HL-60/S4 treated with retinoic acid at 250 ng/mL for 4 days and 3 days (cell line): ENCODE measurements at regions not wholly inside any gene's neighbourhood (a gene's known extent, or its start where the extent isn't known, plus 50 kb on each side); places are given as distances from the start of the nearest gene placed in this dataset.
"Not testable (repeated sequence)": the region's sequence is repeated elsewhere in the genome, so short reads cannot be mapped to it uniquely, and the experiment has no call there.

ENCODE experiments used
- in situ Hi-C: fragments of 300-500 bp; cut with MboI; formaldehyde crosslinking; loops from 2 replicates; pipeline ENCODE4 v1.7.0; 2022; ENCODE audit warnings: low sequenced_read_pairs

- in situ Hi-C loops = no loop called here
Measured at GRCh38 chr12:93977081-93977480, 171.3 kb upstream of the PLXNC1 start.

GRCh38 chr12:93978553-93978952 lies 169.8 kb upstream of the PLXNC1 start:
- in situ Hi-C loops = no loop called here

GRCh38 chr12:93979189-93979588 lies 169.2 kb upstream of the PLXNC1 start:
- in situ Hi-C loops = no loop called here

GRCh38 chr12:93980711-93981110 lies 167.7 kb upstream of the PLXNC1 start:
- in situ Hi-C loops = no loop called here

GRCh38 chr12:93981411-93981810 lies 167.0 kb upstream of the PLXNC1 start:
- in situ Hi-C loops = no loop called here

GRCh38 chr12:93982771-93983315 lies 165.5 kb upstream of the PLXNC1 start:
- in situ Hi-C loops = no loop called here

GRCh38 chr12:93984005-93984404 lies 164.4 kb upstream of the PLXNC1 start:
- in situ Hi-C loops = no loop called here

- in situ Hi-C loops = no loop called here
Measured at GRCh38 chr12:93989949-93990348, 158.4 kb upstream of the PLXNC1 start.

- in situ Hi-C loops = no loop called here
Measured at GRCh38 chr12:93990832-93991803, 157.3 kb upstream of the PLXNC1 start.

- in situ Hi-C loops = no loop called here
Measured at GRCh38 chr12:93991829-93992461, 156.4 kb upstream of the PLXNC1 start.

GRCh38 chr12:93994721-93995120 lies 153.7 kb upstream of the PLXNC1 start:
- in situ Hi-C loops = no loop called here

- in situ Hi-C loops = no loop called here
Measured at GRCh38 chr12:93996321-93996720, 152.1 kb upstream of the PLXNC1 start.

- in situ Hi-C loops = no loop called here
Measured at GRCh38 chr12:94001691-94002090, 146.7 kb upstream of the PLXNC1 start.

- in situ Hi-C loops = not testable (repeated sequence)
Measured at GRCh38 chr12:94002925-94003324, 145.5 kb upstream of the PLXNC1 start.

GRCh38 chr12:94007833-94008232 lies 140.5 kb upstream of the PLXNC1 start:
- in situ Hi-C loops = not testable (repeated sequence)

- in situ Hi-C loops = no loop called here
Measured at GRCh38 chr12:94010307-94010706, 138.1 kb upstream of the PLXNC1 start.

- in situ Hi-C loops = no loop called here
Measured at GRCh38 chr12:94012071-94012470, 136.3 kb upstream of the PLXNC1 start.

GRCh38 chr12:94012590-94012989 lies 135.8 kb upstream of the PLXNC1 start:
- in situ Hi-C loops = no loop called here

- in situ Hi-C loops = not testable (repeated sequence)
Measured at GRCh38 chr12:94017247-94017646, 131.1 kb upstream of the PLXNC1 start.

- in situ Hi-C loops = no loop called here
Measured at GRCh38 chr12:94020335-94020734, 128.0 kb upstream of the PLXNC1 start.

GRCh38 chr12:94023879-94024278 lies 124.5 kb upstream of the PLXNC1 start:
- in situ Hi-C loops = no loop called here

- in situ Hi-C loops = no loop called here
Measured at GRCh38 chr12:94025068-94025467, 123.3 kb upstream of the PLXNC1 start.
